H1 (cell line): ENCODE measurements at regions not wholly inside any gene's neighbourhood (a gene's known extent, or its start where the extent isn't known, plus 50 kb on each side); places are given as distances from the start of the nearest gene placed in this dataset.

Experiments
- CTCF ChIA-PET: fragments of 300-600 bp; sonication (Branson Sonifier 250); formaldehyde crosslinking; loops from one replicate; lab custom pipeline; 2021; ENCODE audit not compliant: partially characterized antibody; lab: Charles Lee
- POLR2A ChIA-PET: fragments of 300-600 bp; sonication (Branson Sonifier 250); formaldehyde crosslinking; loops from one replicate; lab custom pipeline; 2021; ENCODE audit warnings: inconsistent platforms; ENCODE audit not compliant: partially characterized antibody; lab: Charles Lee
- DNase-seq, 2 experiments: peaks; one replicate each; pipeline versions ENCODE4 v3.0.0 to v3.0.0-alpha.2; 2010 to 2022; ENCODE audit warnings: low spot score in 2 of 2, low read depth in 1 of 2, mixed read lengths in 1 of 2
- FAIRE-seq: peaks from 2 replicates; lab custom pipeline; 2011; peaks lifted over from hg19 to GRCh38; lab: Jason Lieb, UNC
- H2AFZ ChIP-seq: 2 replicates; pipeline ENCODE4 v1.8.1; 2012; ENCODE audit warnings: low read length, inconsistent platforms
- H2AK5ac ChIP-seq: 2 replicates; pipeline ENCODE4 v1.6.1; 2013; ENCODE audit warnings: low read depth, low read length
- H2BK120ac ChIP-seq: replicated peaks from 2 replicates; pipeline ENCODE3; 2013; ENCODE audit warnings: low read depth, low read length, inconsistent platforms
- H2BK12ac ChIP-seq: 2 replicates; pipeline ENCODE4 v1.6.1; 2013; ENCODE audit warnings: low read depth, low read length
- H2BK15ac ChIP-seq: 2 replicates; pipeline ENCODE4 v1.6.1; 2013; ENCODE audit warnings: low read length
- H2BK20ac ChIP-seq: 2 replicates; pipeline ENCODE4 v1.6.1; 2013; ENCODE audit warnings: low read length
- H2BK5ac ChIP-seq: 2 replicates; pipeline ENCODE4 v1.6.1; 2013; ENCODE audit warnings: low read depth, low read length
- H3K14ac ChIP-seq: 2 replicates; pipeline ENCODE4 v1.6.1; 2013; ENCODE audit warnings: inconsistent platforms; ENCODE audit not compliant: insufficient read length
- H3K18ac ChIP-seq: 2 replicates; pipeline ENCODE4 v1.6.1; 2013; ENCODE audit warnings: low read length; ENCODE audit errors: extremely low read depth
- H3K23ac ChIP-seq: 2 replicates; pipeline ENCODE4 v1.6.1; 2013; ENCODE audit warnings: inconsistent platforms; ENCODE audit not compliant: insufficient read length
- H3K23me2 ChIP-seq: 2 replicates; pipeline ENCODE4 v1.6.1; 2013; ENCODE audit warnings: low read depth, low read length
- H3K27ac ChIP-seq: 2 replicates; pipeline ENCODE4 v1.6.1; 2011; ENCODE audit warnings: low read depth, low read length, inconsistent platforms
- H3K27me3 ChIP-seq, 4 experiments: replicated peaks in 1 of 4; 1 replicate in 1 of 4; 2 replicates in 3 of 4; pipeline versions ENCODE4 v1.6.1 to v1.8.1; 2011 to 2013; ENCODE audit warnings: low read length in 3 of 4, mild to moderate bottlenecking in 3 of 4, inconsistent platforms in 2 of 4, mixed read lengths in 2 of 4, moderate library complexity in 1 of 4; ENCODE audit not compliant: control insufficient read depth in 3 of 4, insufficient read depth in 3 of 4; ENCODE audit errors: extremely low read depth in 1 of 4
- H3K36me3 ChIP-seq, 4 experiments: 2 replicates each; pipeline versions ENCODE4 v1.6.1 to v1.8.1; 2011 to 2013; ENCODE audit warnings: mild to moderate bottlenecking in 4 of 4, low read length in 3 of 4, moderate library complexity in 2 of 4, control low read depth in 1 of 4, inconsistent platforms in 1 of 4; ENCODE audit not compliant: insufficient read depth in 4 of 4, control insufficient read depth in 2 of 4
- H3K4ac ChIP-seq: replicated peaks from 2 replicates; pipeline ENCODE3; 2013; ENCODE audit warnings: low read length, low read depth, mixed read lengths, inconsistent platforms; ENCODE audit not compliant: insufficient read length
- H3K4me1 ChIP-seq, 4 experiments: replicated peaks in 1 of 4; 1 replicate in 1 of 4; 2 replicates in 3 of 4; pipeline versions ENCODE4 v1.6.1 to v1.8.1; 2011 to 2013; ENCODE audit warnings: low read length in 3 of 4, inconsistent platforms in 2 of 4, mixed read lengths in 1 of 4; ENCODE audit not compliant: insufficient read depth in 4 of 4, control insufficient read depth in 3 of 4
- H3K4me2 ChIP-seq, 2 experiments: 2 replicates each; pipeline versions ENCODE4 v1.6.1 to v1.8.1; 2011 to 2013; ENCODE audit warnings: low read depth in 2 of 2, low read length in 2 of 2, control low read depth in 1 of 2, inconsistent platforms in 1 of 2, mild to moderate bottlenecking in 1 of 2; ENCODE audit not compliant: insufficient read depth in 1 of 2
- H3K4me3 ChIP-seq, 4 experiments: fragments of 200-600, 300-600 bp in 1 of 4; sonication (generic), shearing (Covaris generic), sonication (Bioruptor Twin) in 1 of 4; 2 replicates each; pipeline versions ENCODE4 v1.5.1 to v1.8.1; 2011 to 2016; ENCODE audit warnings: low read length in 4 of 4, low read depth in 3 of 4, control low read depth in 2 of 4, inconsistent platforms in 2 of 4, mild to moderate bottlenecking in 2 of 4, mixed read lengths in 1 of 4, moderate library complexity in 1 of 4; ENCODE audit not compliant: insufficient read depth in 2 of 4; ENCODE audit errors: extremely low read depth in 1 of 4
- H3K56ac ChIP-seq: replicated peaks from 2 replicates; pipeline ENCODE3; 2013; ENCODE audit warnings: low read depth, mild to moderate bottlenecking, mixed read lengths, low read length, inconsistent platforms; ENCODE audit not compliant: insufficient read length
- H3K79me1 ChIP-seq: 2 replicates; pipeline ENCODE4 v1.6.1; 2013; ENCODE audit warnings: low read depth, low read length, control low read depth
- H3K79me2 ChIP-seq, 2 experiments: 2 replicates each; pipeline versions ENCODE4 v1.6.1 to v1.8.1; 2012 to 2013; ENCODE audit warnings: low read length in 2 of 2, mild to moderate bottlenecking in 2 of 2, inconsistent platforms in 1 of 2; ENCODE audit not compliant: insufficient read depth in 2 of 2, control insufficient read depth in 1 of 2
- H3K9ac ChIP-seq, 4 experiments: replicated peaks in 1 of 4; 1 replicate in 1 of 4; 2 replicates in 3 of 4; pipeline versions ENCODE4 v1.6.1 to v1.8.1; 2011 to 2013; ENCODE audit warnings: low read depth in 3 of 4, low read length in 3 of 4, control low read depth in 2 of 4, mild to moderate bottlenecking in 2 of 4, moderate library complexity in 2 of 4, inconsistent platforms in 1 of 4; ENCODE audit errors: extremely low read depth in 1 of 4
- H3K9me3 ChIP-seq, 2 experiments: 2 replicates each; pipeline versions ENCODE4 v1.6.1 to v1.8.1; 2012 to 2013; ENCODE audit warnings: mild to moderate bottlenecking in 2 of 2, moderate library complexity in 2 of 2, control low read depth in 1 of 2, inconsistent platforms in 1 of 2, low read depth in 1 of 2, low read length in 1 of 2, mixed read lengths in 1 of 2; ENCODE audit not compliant: insufficient read depth in 2 of 2
- H4K20me1 ChIP-seq, 2 experiments: replicated peaks in 1 of 2; 2 replicates each; pipeline versions ENCODE3 to v1.8.1; 2011 to 2013; ENCODE audit warnings: inconsistent platforms in 2 of 2, low read length in 2 of 2, mild to moderate bottlenecking in 1 of 2; ENCODE audit not compliant: insufficient read depth in 2 of 2, control insufficient read depth in 1 of 2
- H4K5ac ChIP-seq: 2 replicates; pipeline ENCODE4 v1.6.1; 2013; ENCODE audit warnings: low read length, low read depth, mixed read lengths, inconsistent platforms; ENCODE audit not compliant: insufficient read length
- H4K8ac ChIP-seq: 2 replicates; pipeline ENCODE4 v1.8.0; 2013; ENCODE audit warnings: mild to moderate bottlenecking, moderate library complexity, low read length, inconsistent platforms; ENCODE audit not compliant: insufficient read depth; ENCODE audit errors: extremely low read depth
- H4K91ac ChIP-seq: replicated peaks from 2 replicates; pipeline ENCODE3; 2013; ENCODE audit warnings: low read length, mixed read lengths, inconsistent platforms; ENCODE audit not compliant: insufficient read length
- BRCA1 ChIP-seq: IDR thresholded peaks from 2 replicates; pipeline ENCODE4 v1.6.1; 2012; ENCODE audit warnings: low read depth, low read length, improper control_type of control experiment
- FOSL1 ChIP-seq: IDR thresholded peaks from 2 replicates; pipeline ENCODE4 v1.6.1; 2011; ENCODE audit warnings: mild to moderate bottlenecking, low read depth, low read length, moderate library complexity; ENCODE audit not compliant: insufficient read depth
- KDM4A ChIP-seq: IDR thresholded peaks from one replicate; pipeline ENCODE4 v1.7.1; 2012; ENCODE audit warnings: low read depth, mild to moderate bottlenecking, moderate library complexity, low read length, inconsistent platforms; ENCODE audit not compliant: severe bottlenecking
- KDM5A ChIP-seq: fragments of 200-600 bp; IDR thresholded peaks from 2 replicates; pipeline ENCODE4 v1.7.1; 2012; ENCODE audit warnings: mild to moderate bottlenecking, low read length, inconsistent platforms, mixed read lengths
- NANOG ChIP-seq: IDR thresholded peaks from 2 replicates; pipeline ENCODE4 v1.6.1; 2011; ENCODE audit warnings: low read length, low read depth, mild to moderate bottlenecking, inconsistent platforms; ENCODE audit not compliant: insufficient read depth, poor library complexity, severe bottlenecking
- PHF8 ChIP-seq: fragments of 200-600 bp; sonication (generic); conservative IDR thresholded peaks from 2 replicates; pipeline ENCODE4 v1.7.1; 2012; ENCODE audit warnings: low read depth, mild to moderate bottlenecking, inconsistent platforms, low read length, moderate library complexity
- POU5F1 ChIP-seq: IDR thresholded peaks from 2 replicates; pipeline ENCODE4 v1.6.1; 2011; ENCODE audit warnings: low read depth, mild to moderate bottlenecking, low read length, moderate library complexity
- RAD21 ChIP-seq, 2 experiments: IDR thresholded peaks in 1 of 2; conservative IDR thresholded peaks in 1 of 2; 2 replicates each; pipeline ENCODE4 v1.6.1; 2011; ENCODE audit warnings: low read depth in 2 of 2, low read length in 2 of 2, improper control_type of control experiment in 1 of 2, inconsistent platforms in 1 of 2, mild to moderate bottlenecking in 1 of 2, moderate library complexity in 1 of 2
- SIN3A ChIP-seq, 2 experiments: IDR thresholded peaks in 1 of 2; conservative IDR thresholded peaks in 1 of 2; 2 replicates each; pipeline ENCODE4 v1.6.1; 2011 to 2012; ENCODE audit warnings: low read length in 2 of 2, improper control_type of control experiment in 1 of 2, low read depth in 1 of 2, mild to moderate bottlenecking in 1 of 2
- SIX5 ChIP-seq: IDR thresholded peaks from 2 replicates; pipeline ENCODE4 v1.6.1; 2011; ENCODE audit warnings: mild to moderate bottlenecking, low read depth, low read length
- SP1 ChIP-seq: IDR thresholded peaks from 2 replicates; pipeline ENCODE4 v1.6.1; 2011; ENCODE audit warnings: low read depth, low read length
- SUZ12 ChIP-seq: fragments of 200-600 bp; sonication (generic); IDR thresholded peaks from 2 replicates; pipeline ENCODE4 v1.6.1; 2012; ENCODE audit warnings: mild to moderate bottlenecking, inconsistent platforms, low read length, moderate library complexity, mixed read lengths
- TEAD4 ChIP-seq: IDR thresholded peaks from 2 replicates; pipeline ENCODE4 v1.6.1; 2012; ENCODE audit warnings: low read depth, low read length, inconsistent platforms, mixed read lengths
- WGBS, 2 experiments: shearing (Covaris generic) in 1 of 2; methylation state at CpG; one replicate each; pipeline versions ENCODE4 v1.1.6 to v1.1.7; 2013 to 2015; ENCODE audit warnings: low lambda C conversion rate in 2 of 2, mixed read lengths in 2 of 2, inconsistent platforms in 1 of 2, low coverage in 1 of 2, missing lambda C conversion rate in 1 of 2; ENCODE audit not compliant: insufficient replicate concordance in 2 of 2, insufficient coverage in 1 of 2, insufficient read length in 1 of 2; ENCODE audit errors: extremely low coverage in 1 of 2, missing lambda C conversion rate in 1 of 2; 5-methylcytosine and 5-hydroxymethylcytosine counted together
- TF ChIP-seq, protein P1 (sequence below): IDR thresholded peaks from 2 replicates; pipeline ENCODE4 v1.6.1; 2011; ENCODE audit warnings: low read depth, mild to moderate bottlenecking, low read length; ENCODE audit not compliant: insufficient read depth

DNA sequence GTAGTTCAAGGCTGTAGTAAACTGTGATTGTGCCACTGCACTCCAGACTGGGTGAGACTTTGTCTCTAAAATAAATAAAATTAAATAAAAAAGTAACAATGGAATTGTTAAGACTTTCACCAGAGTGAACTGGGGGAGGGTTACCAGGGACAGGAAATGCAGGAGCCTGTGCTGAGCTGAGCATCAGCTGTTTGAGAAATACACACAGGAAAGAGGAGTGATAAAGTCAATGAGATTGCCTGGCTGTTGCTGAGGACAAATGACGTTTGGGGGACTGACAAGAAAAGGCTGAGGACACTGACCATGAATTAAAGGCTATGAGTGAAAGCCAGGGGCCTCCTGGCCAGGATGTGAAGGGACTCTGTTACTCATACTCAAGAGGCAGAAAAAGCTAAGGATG, 226.3 kb downstream of the SETD4 start:
- H2BK5ac ChIP-seq = no peak overlapping the region
- DNase-seq (no peak), FAIRE-seq (no peak)
- no peak overlapping the region for H3K4me2 ChIP-seq
- H2AK5ac ChIP-seq = no peak overlapping the region
- no peak overlapping the region for H3K18ac ChIP-seq
- POLR2A ChIA-PET = no interaction called here
- H3K79me2 ChIP-seq = no peaks in the 10 kb centered on the region
- no peak overlapping the region for H4K5ac ChIP-seq
- no peak overlapping the region for H3K9ac ChIP-seq
- no peak overlapping the region for H3K23ac ChIP-seq
- H3K36me3 ChIP-seq = no peaks in the 10 kb centered on the region; a peak in 1 of 8 replicates
- 79% methylated on average over 1 of the region's 1 CpG; no CpG with 5 or more reads in 1 of the 2 experiments for WGBS, 2 experiments
- CTCF ChIA-PET = interaction anchor here (0.7 to 0.8 kb wide), 3 partner anchors 99 to 1111 kb away, joined by 3 read pairs; no protein-coding TSS in a partner anchor
- no peak overlapping the region for H2BK15ac ChIP-seq
- no peak overlapping the region for H2AFZ ChIP-seq
- no peak overlapping the region for H3K4ac ChIP-seq
- no peak overlapping the region for H3K56ac ChIP-seq
- H3K14ac ChIP-seq = no peak overlapping the region
- peaks cover 0 to 4% (median 2%) of the 10 kb centered on the region in 4 experiments; a peak in 1 of 7 replicates for H3K4me1 ChIP-seq
- H4K20me1 ChIP-seq = no peaks in the 10 kb centered on the region
- H3K9me3 ChIP-seq = no peaks in the 10 kb centered on the region
- no peak overlapping the region for H3K4me3 ChIP-seq
- H3K23me2 ChIP-seq = no peaks in the 10 kb centered on the region
- no peak overlapping the region for H3K27ac ChIP-seq
- H3K79me1 ChIP-seq = no peaks in the 10 kb centered on the region
- no peak overlapping the region for H2BK20ac ChIP-seq
- H4K91ac ChIP-seq = no peak overlapping the region
- no peak overlapping the region for H2BK120ac ChIP-seq
- no peak overlapping the region for H2BK12ac ChIP-seq
- H4K8ac ChIP-seq = no peak overlapping the region
- no peaks in the 10 kb centered on the region for H3K27me3 ChIP-seq
- TF ChIP-seq, protein P1, sequence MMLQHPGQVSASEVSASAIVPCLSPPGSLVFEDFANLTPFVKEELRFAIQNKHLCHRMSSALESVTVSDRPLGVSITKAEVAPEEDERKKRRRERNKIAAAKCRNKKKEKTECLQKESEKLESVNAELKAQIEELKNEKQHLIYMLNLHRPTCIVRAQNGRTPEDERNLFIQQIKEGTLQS = no peak
- TF ChIP-seq SIN3A (conservative IDR thresholded peaks at IDR 0.05 in 1 of 2, IDR thresholded peaks at IDR 0.05 in 1 of 2; ENCODE audit: low read depth in 1 of 2, low read length in 2 of 2) (no peak), SIX5 (no peak), POU5F1 (no peak), TEAD4 (no peak), KDM4A (no peak), SP1 (no peak), BRCA1 (no peak), NANOG (no peak), KDM5A (no peak), RAD21 (IDR thresholded peaks at IDR 0.05 in 1 of 2, conservative IDR thresholded peaks at IDR 0.05 in 1 of 2; ENCODE audit: low read depth in 2 of 2, low read length in 2 of 2) (no peak), SUZ12 (no peak), PHF8 (no peak), FOSL1 (no peak)
